NCI-H510A (cell line): ENCODE measurements at regions not wholly inside any gene's neighbourhood (a gene's known extent, or its start where the extent isn't known, plus 50 kb on each side); places are given as distances from the start of the nearest gene placed in this dataset.
A peak's percentile ranks its signal among the peaks of the same experiment; 100 is the strongest.

Source experiments
- DNase-seq: peaks from one replicate; lab custom pipeline; 2025; lab: John Stamatoyannopoulos, UW

GRCh38 chr5:145708169-145708568 lies 127.0 kb downstream of the PRELID2 start:
- DNase-seq = no peak

GRCh38 chr5:145704724-145705123 lies 130.4 kb downstream of the PRELID2 start:
- DNase-seq = no peak

- no peak for DNase-seq
Observed at GRCh38 chr5:145703856-145704255, 131.3 kb downstream of the PRELID2 start.

- no peak for DNase-seq
Observed at GRCh38 chr5:145701404-145701803, 133.7 kb downstream of the PRELID2 start.

DNA sequence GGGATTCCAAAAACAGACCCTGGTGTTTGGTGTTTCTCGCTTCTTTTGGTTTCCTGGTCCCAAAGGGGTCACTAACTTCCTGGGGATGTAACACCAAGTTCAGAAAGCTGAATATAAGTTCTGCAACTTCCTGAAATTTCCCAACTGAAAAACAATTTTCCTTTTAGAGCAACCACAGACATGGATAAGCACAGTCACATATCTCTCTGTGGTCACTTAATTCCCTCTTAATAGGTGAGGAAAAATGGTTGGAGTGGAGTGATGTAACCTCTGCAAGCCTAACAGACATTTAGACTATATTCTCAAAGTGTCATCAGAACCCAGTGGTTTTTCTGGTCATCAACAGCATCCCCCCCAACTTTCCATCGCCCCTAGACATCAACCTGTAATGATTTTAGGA lies 135.3 kb downstream of the PRELID2 start:
- no peak for DNase-seq

DNA sequence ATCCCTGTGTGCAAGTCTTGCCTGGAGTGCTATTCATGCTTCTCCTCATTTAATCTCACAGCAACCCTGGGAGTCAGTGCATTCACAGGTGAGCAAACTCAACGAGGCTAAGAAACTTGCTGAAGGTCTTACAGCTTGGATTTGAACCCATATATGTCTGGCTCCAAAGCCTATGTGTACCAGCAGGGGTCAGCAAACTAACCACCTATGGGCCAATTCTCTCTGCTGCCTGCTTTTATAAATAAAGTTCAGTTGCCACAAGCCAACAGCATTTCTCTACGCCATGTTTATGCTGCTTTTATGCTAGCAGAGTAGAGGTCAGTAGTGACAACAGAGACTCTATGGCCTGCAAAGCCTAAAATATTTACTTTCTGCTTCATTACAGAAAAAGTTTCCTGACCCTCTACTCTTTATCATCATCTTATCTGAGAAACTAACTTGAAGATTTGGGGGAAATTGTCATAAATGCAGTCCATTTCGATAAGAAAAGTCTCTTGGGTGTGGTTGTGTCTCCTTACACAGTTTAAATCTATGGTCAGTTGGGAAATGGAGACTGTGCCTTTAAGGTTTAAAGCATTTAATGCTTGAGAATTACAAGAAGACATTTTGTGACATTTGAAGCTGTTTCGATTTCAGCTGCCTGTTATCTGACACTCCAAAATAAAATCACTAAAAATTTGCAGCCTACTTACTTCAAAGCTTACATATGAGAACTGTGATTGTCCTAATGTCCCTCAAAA lies 137.7 kb downstream of the PRELID2 start:
- DNase-seq = no peak

GRCh38 chr5:145689235-145689634 lies 145.9 kb downstream of the PRELID2 start:
- DNase-seq = no peak

GRCh38 chr5:145687943-145688342 lies 147.2 kb downstream of the PRELID2 start:
- DNase-seq = no peak

DNA sequence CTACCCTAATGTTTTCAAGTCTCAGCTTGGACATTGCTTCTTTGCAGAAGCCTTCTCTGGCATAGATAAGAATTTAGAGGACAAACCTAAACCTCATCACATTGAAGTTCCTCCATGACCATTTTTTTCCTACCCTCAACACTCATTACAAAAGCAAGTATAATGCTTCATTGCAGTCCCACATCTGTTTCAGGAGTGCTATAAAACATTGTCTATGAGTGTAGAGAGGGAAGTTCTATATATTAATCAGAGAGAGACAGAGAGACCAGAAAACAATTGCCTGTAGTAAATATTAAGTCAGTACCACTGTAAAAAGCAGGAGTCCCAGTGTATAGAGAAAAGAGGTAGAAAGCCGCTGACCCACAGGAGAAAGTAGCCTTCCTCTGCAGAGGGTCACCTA lies 149.7 kb downstream of the PRELID2 start:
- DNase-seq = no peak

DNA sequence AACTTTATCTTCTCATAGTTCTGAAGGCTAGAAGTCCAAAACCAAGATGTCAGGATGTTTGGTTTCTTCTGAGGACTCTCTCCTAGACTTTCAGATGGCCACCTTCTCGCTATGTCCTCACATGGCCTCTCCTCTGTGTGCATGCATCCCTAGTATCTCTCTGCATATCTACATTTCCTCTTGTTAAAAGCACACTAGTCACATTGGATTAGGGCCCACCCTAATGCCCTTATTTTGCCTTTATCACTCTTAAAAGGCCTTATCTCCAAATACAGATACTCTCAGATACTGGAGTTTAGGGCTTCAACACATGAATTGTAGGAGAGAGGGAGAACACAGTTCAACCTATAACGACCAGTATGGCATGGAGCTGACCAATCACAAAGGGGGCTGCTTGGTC lies 151.7 kb downstream of the PRELID2 start:
- DNase-seq = no peak

- no peak for DNase-seq
Observed at GRCh38 chr5:145682197-145682899, 152.8 kb downstream of the PRELID2 start.

DNA sequence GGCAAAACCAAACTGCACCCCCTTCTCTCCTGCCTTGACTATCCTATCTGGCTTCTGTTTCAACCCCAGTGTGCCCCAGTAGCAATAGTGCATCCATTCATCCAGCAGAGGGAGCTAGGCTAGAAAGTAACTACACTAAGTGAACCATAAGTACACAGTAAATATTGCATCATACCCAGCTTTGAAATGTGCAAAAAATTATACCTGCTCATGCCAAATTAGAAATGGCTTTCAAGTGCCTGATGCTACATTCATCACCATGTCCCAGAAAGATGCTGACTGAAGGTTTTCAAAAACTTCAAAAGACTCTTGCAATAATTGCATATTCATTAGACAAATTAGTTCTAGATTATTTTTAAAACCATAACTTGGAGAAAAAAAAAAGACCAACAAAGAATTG lies 153.5 kb downstream of the PRELID2 start:
- peak; percentile 34 for DNase-seq

DNA sequence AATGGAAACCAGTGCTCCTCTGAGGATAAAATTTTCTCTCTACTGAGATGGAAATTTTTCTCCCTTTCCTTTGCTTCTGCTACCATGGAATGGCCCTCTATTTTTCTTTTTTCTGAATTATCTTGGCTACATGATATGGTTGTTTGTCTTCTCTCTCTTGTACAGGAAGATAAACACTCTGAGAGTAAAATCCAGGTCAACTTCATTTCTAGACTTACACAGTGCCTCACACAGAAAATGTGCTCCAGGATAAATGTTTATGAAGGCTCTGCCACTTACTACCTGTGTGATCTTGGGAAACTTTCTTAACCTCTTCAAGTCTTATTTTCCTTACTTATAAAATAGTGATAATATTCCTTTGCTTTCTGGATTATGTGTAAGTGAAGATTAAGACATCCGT lies 153.9 kb downstream of the PRELID2 start:
- DNase-seq = no peak

DNA sequence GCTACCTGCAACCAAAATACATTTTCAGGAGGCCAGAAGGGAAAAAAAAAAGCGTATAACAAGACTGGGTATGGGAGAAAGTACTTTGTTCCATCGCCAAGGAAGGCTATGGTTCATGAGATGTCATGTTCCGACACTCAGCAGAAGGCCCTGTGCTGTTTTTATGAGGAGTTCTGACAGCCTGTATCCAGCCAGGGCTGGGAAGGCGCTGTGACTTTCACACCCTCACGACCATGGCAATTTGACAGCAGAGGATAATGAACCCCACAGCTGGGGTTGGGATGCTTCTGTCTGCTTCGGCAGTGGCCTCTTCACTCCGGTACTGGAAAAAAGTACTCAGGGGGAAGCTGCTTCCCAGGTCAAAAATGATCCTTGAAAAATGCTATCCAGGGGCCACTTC lies 154.4 kb downstream of the PRELID2 start:
- no peak for DNase-seq

DNA sequence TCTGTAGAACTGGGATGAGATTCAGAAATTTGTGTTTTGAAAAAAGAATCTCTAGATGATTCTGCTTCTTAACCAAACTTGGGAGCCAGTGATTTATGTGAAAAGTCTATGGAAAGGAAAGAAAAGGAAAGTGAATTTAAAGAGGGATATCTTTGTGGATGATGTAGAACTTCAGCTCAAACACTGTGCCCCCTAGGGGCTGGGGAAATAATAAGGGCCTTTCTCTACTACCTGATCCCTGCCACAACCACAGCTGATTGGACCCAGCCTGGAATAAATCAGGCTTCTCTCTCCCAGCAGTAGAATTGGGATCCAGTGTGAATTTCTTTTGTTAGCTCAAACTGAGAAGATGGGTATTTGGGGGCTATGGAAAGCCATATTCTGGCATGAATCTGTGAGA lies 155.0 kb downstream of the PRELID2 start:
- no peak for DNase-seq

DNA sequence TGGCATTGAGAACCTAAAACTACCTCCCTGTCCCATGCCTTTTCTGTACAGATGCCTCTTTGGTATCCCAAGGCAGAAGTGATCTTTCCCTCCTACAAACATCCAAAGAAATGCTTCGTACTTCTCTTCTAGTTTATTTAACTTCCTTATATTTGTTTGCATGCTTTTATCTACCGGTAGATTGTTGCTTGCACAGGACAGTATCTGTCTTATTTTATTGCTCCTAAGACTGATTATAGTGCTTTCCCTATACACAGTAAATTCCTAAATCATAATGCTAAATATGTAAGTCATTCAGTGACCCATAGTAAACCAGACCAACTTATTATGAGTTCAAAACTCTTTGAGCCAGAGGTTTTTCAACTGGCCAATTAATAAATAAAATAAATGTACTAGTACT lies 156.9 kb downstream of the PRELID2 start:
- no peak for DNase-seq

- no peak for DNase-seq
Observed at GRCh38 chr5:145673786-145674185, 161.4 kb downstream of the PRELID2 start.

- DNase-seq = no peak
Observed at GRCh38 chr5:145668714-145669113, 166.4 kb downstream of the PRELID2 start.

- no peak for DNase-seq
Observed at GRCh38 chr5:145667742-145668141, 167.4 kb downstream of the PRELID2 start.

DNA sequence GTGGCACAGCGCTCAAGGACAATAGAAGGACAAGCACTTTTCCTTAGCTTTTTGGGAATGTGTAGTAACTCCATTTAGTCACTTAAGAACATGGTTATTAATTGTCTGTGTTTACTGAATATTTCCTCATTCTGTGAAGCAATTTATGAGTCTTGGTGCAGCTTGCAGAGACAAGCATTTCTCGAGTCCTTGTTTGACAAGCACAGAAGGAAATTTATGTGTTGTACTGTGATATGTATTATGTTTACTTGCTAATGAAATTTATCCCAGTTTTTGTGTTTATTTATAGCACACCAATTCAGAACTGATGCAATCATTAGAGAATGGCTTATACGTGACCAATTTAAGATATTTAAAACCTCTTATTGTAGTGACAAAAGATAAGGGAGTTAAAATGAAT lies 168.6 kb downstream of the PRELID2 start:
- no peak for DNase-seq

GRCh38 chr5:145661737-145662485 lies 173.2 kb downstream of the PRELID2 start:
- DNase-seq = no peak

- DNase-seq = no peak
Observed at GRCh38 chr5:145660897-145661640, 174.1 kb downstream of the PRELID2 start.
